HUES48 (cell line): ENCODE measurements at regions not wholly inside any gene's neighbourhood (a gene's known extent, or its start where the extent isn't known, plus 50 kb on each side); places are given as distances from the start of the nearest gene placed in this dataset.

ENCODE experiments used
- H3K27ac ChIP-seq: one replicate; pipeline ENCODE4 v1.7.0; 2013; ENCODE audit warnings: low read depth, low read length, inconsistent platforms
- H3K27me3 ChIP-seq: 2 replicates; pipeline ENCODE4 v1.6.1; 2013; ENCODE audit warnings: mild to moderate bottlenecking, low read length; ENCODE audit not compliant: control insufficient read depth, insufficient read depth
- H3K36me3 ChIP-seq: 2 replicates; pipeline ENCODE4 v1.6.1; 2013; ENCODE audit warnings: low read length; ENCODE audit not compliant: control insufficient read depth, insufficient read depth
- H3K4me1 ChIP-seq: 2 replicates; pipeline ENCODE4 v1.6.1; 2013; ENCODE audit warnings: mild to moderate bottlenecking, low read length; ENCODE audit not compliant: control insufficient read depth, insufficient read depth
- H3K4me3 ChIP-seq: 2 replicates; pipeline ENCODE4 v1.5.1; 2013; ENCODE audit warnings: mild to moderate bottlenecking, low read depth, low read length
- H3K9ac ChIP-seq: 2 replicates; pipeline ENCODE4 v1.6.1; 2013; ENCODE audit warnings: mild to moderate bottlenecking, low read depth, low read length, moderate library complexity
- H3K9me3 ChIP-seq: 2 replicates; pipeline ENCODE4 v1.6.1; 2013; ENCODE audit warnings: low read length; ENCODE audit not compliant: control insufficient read depth, insufficient read depth

DNA sequence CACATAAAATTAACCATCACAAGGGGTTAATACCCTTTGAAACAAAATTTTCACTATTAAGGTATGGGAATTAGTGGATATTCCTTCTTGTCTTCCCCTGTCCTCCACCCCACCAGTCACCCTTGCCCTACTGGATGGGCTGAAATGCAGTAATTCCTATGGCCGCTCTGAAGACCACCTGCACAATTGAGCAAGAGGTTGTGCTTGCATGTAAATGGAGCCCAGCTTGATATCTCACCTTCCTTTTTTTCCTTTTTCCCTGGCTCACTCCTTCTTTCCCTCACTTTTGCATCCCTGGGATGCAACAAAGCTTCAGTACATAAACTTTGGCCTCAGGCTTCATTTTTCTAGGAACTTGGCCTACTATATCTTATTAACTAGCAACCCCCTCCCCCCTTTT is 184.6 kb downstream of the SNX10 start:
- Histone ChIP-seq H3K4me1 (no peaks in the 10 kb centered on the region), H3K9ac (no peak overlapping the region), H3K9me3 (no peaks in the 10 kb centered on the region), H3K27ac (no peak overlapping the region), H3K36me3 (no peaks in the 10 kb centered on the region), H3K27me3 (peaks cover 8% of the 10 kb centered on the region), H3K4me3 (no peak overlapping the region)

GRCh38 chr7:26477381-26477990 is 185.8 kb downstream of the SNX10 start:
- Histone ChIP-seq H3K27me3 (peaks cover 8% of the 10 kb centered on the region), H3K4me1 (no peaks in the 10 kb centered on the region), H3K4me3 (no peak overlapping the region), H3K9ac (no peak overlapping the region), H3K9me3 (no peaks in the 10 kb centered on the region), H3K27ac (no peak overlapping the region), H3K36me3 (no peaks in the 10 kb centered on the region)

DNA sequence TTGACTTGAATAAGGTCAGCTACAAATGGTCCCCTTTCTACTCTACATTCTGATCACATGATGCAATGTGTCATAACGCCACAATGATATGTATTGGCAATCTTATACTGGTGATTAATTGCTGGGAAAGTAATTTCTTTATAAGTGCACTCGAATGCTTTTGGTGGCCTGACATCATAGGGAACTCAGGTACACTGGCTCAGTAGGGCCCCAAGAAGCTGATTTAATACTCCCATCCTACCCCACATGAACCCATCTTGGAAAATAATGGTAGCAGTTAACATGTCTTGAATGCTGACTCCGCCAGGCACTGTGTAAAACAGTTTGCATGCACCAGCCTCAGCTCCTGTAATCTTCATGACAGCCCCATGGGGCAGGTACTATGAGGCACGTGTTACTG is 186.9 kb downstream of the SNX10 start:
- no peak overlapping the region for H3K27ac ChIP-seq
- no peaks in the 10 kb centered on the region for H3K9me3 ChIP-seq
- no peaks in the 10 kb centered on the region for H3K4me1 ChIP-seq
- no peaks in the 10 kb centered on the region for H3K36me3 ChIP-seq
- no peak overlapping the region for H3K4me3 ChIP-seq
- peaks cover 8% of the 10 kb centered on the region for H3K27me3 ChIP-seq
- no peak overlapping the region for H3K9ac ChIP-seq

DNA sequence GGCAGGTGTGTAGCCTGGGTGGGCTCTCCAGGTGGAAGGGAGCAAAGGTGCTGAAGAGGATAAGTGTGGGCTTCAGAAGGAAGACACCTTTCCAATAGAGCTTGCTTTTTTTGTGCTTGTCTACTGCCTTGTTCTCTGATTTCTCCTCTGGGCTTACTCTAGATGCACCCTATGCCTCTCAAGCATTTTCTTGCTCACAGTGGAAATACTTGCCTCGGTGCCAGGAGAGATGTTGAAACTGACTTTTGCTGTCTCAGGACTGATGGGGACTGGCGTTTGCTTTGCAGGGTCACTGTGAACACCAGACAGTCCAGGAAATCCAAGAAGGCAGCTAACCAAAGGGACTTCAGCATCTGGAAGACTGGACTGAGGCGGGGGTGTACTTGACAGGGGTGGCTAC is 187.9 kb downstream of the SNX10 start:
- peaks cover 8% of the 10 kb centered on the region for H3K27me3 ChIP-seq
- no peak overlapping the region for H3K27ac ChIP-seq
- no peaks in the 10 kb centered on the region for H3K9me3 ChIP-seq
- no peak overlapping the region for H3K9ac ChIP-seq
- no peak overlapping the region for H3K4me3 ChIP-seq
- no peaks in the 10 kb centered on the region for H3K4me1 ChIP-seq
- no peaks in the 10 kb centered on the region for H3K36me3 ChIP-seq

DNA sequence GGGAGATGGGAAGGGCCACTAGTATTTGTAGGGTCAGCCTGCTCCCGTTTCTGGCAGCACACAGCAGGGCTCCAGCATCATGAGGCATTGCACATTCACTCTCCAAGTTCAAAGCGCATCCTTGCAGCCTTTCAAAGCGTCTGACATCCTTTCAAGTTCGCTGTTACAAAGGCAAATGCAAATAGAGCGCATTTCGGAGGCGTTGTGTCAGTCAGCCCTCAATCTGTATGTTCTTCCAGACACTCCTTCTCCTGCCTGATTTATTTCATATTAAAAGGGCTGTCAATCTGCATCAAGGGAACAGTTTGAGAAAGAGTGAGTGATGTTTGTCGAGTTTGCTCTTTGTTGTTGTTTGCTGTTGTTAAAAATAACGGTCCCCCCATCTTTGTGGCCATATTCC is 188.5 kb downstream of the SNX10 start:
- Histone ChIP-seq H3K9ac (no peak overlapping the region), H3K4me3 (no peak overlapping the region), H3K4me1 (no peaks in the 10 kb centered on the region), H3K36me3 (no peaks in the 10 kb centered on the region), H3K27me3 (peaks cover 8% of the 10 kb centered on the region), H3K27ac (no peak overlapping the region), H3K9me3 (no peaks in the 10 kb centered on the region)

DNA sequence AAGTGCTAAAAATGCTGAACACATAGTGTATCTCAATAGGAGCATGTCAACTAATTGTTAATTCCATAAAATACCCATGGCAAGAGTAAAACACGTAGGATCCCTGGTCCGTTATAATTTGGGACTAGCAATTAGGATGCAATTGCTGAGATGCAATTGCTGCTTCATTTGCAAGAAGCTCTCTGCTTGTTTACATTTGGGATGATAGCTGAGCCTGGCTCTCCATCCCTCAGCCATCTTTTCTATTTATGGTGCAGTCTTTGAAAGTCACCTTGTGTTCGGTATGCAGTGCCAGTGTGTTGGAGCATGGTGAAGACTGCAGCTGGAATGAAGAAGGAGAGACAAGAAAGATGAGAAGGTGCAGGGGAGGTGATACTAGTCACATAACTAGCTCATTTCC is 191.3 kb downstream of the SNX10 start:
- no peaks in the 10 kb centered on the region for H3K36me3 ChIP-seq
- H3K27ac ChIP-seq, result no peak overlapping the region
- H3K9ac ChIP-seq, result no peak overlapping the region
- H3K4me3 ChIP-seq, result no peak overlapping the region
- no peaks in the 10 kb centered on the region for H3K4me1 ChIP-seq
- peaks cover 8% of the 10 kb centered on the region for H3K27me3 ChIP-seq
- no peaks in the 10 kb centered on the region for H3K9me3 ChIP-seq

GRCh38 chr7:26483843-26484242 is 192.2 kb downstream of the SNX10 start:
- Histone ChIP-seq H3K4me3 (no peak overlapping the region), H3K9ac (no peak overlapping the region), H3K9me3 (no peaks in the 10 kb centered on the region), H3K36me3 (no peaks in the 10 kb centered on the region), H3K4me1 (no peaks in the 10 kb centered on the region), H3K27me3 (peaks cover 8% of the 10 kb centered on the region), H3K27ac (no peak overlapping the region)

GRCh38 chr7:26485367-26485934 is 193.8 kb downstream of the SNX10 start:
- H3K4me1 ChIP-seq, result peaks cover 5% of the 10 kb centered on the region; the same call in 1 of the 2 replicates
- no peaks in the 10 kb centered on the region for H3K9me3 ChIP-seq
- no peaks in the 10 kb centered on the region for H3K36me3 ChIP-seq
- no peak overlapping the region for H3K4me3 ChIP-seq
- no peaks in the 10 kb centered on the region for H3K27me3 ChIP-seq
- no peak overlapping the region for H3K27ac ChIP-seq
- H3K9ac ChIP-seq, result no peak overlapping the region

- H3K9me3 ChIP-seq, result no peaks in the 10 kb centered on the region
- H3K4me3 ChIP-seq, result no peak overlapping the region
- H3K4me1 ChIP-seq, result peaks cover 8% of the 10 kb centered on the region; the same call in 1 of the 2 replicates
- H3K36me3 ChIP-seq, result no peaks in the 10 kb centered on the region
- H3K9ac ChIP-seq, result no peak overlapping the region
- H3K27ac ChIP-seq, result no peak overlapping the region
- no peaks in the 10 kb centered on the region for H3K27me3 ChIP-seq
Observed at GRCh38 chr7:26486153-26486552, 194.5 kb downstream of the SNX10 start.

DNA sequence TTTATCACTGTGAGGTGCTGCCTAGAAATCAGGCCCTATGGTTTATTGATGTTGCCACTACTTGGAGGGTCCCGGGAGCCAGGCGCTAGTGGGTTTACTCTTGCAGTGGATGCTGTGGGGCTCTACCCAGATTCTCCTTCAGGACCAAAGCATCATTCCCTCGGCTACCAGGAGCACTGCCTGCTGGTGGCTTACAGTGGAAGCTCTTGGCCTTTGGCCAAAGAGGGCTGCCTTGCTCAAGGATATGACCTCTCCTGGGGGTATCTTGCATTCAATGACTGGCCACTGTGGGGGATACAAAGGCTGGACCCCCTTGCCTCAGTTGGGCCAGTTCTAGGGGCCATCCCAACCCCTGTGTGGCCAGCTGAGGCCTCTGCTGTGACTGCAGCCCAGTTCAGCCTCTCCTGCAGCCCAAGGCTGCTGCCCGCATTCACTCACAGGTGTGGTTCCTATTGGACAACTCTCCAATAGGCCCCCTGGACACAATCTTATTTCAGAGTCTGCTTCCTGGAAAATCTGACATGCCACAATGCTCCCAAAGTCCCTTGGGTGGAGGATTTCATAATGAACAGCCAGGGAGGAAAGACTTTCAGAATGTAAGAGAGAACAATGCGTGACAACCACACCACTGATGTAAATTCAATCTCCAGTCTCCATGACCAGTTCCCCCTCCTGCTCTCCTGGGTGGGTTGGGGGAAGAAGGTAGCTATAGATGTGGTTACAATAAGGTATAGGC is 196.3 kb downstream of the SNX10 start:
- Histone ChIP-seq H3K4me3 (no peak overlapping the region), H3K27me3 (no peaks in the 10 kb centered on the region)

DNA sequence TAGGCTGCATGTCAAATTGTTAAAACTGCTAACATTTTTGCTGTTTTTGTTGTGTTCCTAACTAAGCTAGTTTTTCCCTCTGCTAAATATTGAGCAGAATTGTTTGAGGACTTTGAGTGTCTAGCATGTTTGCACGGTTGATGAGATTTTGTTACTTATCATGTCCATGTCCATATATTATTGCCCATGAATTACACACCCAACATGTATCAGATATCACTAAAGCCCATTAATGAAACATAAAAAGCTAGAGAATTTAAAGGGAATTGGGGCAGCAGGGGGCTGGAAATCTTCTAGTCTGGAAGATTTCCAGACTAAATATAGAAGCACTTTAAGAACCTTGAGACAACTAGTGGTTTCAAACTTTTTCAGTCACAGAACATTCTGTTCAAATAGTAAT is 197.7 kb downstream of the SNX10 start:
- no peaks in the 10 kb centered on the region for H3K36me3 ChIP-seq
- H3K27ac ChIP-seq, result no peak overlapping the region
- H3K4me3 ChIP-seq, result no peak overlapping the region
- H3K9ac ChIP-seq, result no peak overlapping the region
- peaks cover 8% of the 10 kb centered on the region; the same call in 1 of the 2 replicates for H3K4me1 ChIP-seq
- H3K9me3 ChIP-seq, result no peaks in the 10 kb centered on the region
- H3K27me3 ChIP-seq, result no peaks in the 10 kb centered on the region

More for the DNA sequence above, 196.3 kb downstream of the SNX10 start:
- H3K9ac ChIP-seq, result no peak overlapping the region
- H3K4me1 ChIP-seq, result peaks cover 8% of the 10 kb centered on the region; the same call in 1 of the 2 replicates
- H3K36me3 ChIP-seq, result no peaks in the 10 kb centered on the region
- H3K27ac ChIP-seq, result no peak overlapping the region
- H3K9me3 ChIP-seq, result no peaks in the 10 kb centered on the region
